ENCODE measurements at regions not wholly inside any gene's neighbourhood (a gene's known extent, or its start where the extent isn't known, plus 50 kb on each side); places are given as distances from the start of the nearest gene placed in this dataset.
"Not testable (repeated sequence)": the region's sequence is repeated elsewhere in the genome, so short reads cannot be mapped to it uniquely, and the experiment has no call there.

DNA sequence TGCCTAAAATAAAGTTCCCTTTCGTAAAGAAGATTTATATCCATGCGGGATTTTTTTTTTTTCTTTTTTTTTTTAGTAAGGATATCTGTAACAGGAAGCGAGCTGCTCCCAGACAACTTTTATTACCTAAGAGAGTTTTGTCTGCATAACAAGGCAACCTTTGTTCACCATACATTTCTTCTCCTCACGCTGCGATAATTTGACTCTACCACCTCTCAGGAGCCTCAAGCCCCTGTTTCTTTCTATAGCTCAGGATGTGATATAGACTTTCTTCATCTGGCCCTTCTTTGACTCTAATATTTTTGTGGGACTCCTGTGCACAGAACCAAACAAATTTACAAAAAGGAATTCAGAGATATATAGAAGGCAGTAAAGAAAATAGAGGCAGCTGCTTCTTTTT is 1053.7 kb upstream of the SPRY2 start:
- no peak for DNase-seq (ENCODE audit: low read depth, low spot score)

DNA sequence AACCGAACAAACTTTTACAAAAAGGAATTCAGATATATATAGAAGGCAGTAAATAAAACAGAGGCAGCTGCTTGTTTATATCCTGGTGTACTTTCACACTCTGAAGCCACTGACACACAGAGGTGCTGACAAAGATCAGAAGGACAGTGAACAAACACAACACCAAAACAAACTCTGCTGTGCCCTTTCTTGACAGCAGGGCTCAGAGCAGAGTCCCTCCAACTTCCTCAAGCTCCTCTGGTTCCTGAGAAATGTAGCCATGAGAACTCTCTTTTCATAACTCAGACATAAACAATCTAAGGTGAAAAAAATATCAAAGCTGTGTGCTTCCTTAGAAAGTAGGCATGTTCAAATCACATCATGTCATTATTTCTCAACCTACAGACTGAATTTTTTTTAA is 1052.8 kb upstream of the SPRY2 start:
- no peak for DNase-seq (ENCODE audit: low read depth, low spot score)

DNA sequence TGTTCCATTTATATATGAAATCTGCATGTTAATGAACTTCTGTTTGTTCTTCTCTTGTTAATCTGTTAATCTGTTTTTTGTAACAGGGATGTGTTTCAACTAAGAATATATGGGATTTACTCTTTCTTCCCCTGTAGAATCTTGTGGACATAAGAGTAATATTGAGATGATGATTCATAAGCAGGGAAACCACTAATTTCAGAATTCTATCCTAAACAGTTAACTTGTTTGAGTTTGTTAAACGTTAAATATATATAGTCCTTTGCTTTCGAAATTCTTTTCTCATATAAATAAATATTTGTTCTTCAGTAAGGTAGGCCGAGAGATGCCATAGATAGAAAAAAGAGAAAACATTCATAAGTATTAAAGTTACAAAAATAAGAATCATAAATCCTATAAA is 1052.2 kb upstream of the SPRY2 start:
- no peak for DNase-seq (ENCODE audit: low read depth, low spot score)

DNA sequence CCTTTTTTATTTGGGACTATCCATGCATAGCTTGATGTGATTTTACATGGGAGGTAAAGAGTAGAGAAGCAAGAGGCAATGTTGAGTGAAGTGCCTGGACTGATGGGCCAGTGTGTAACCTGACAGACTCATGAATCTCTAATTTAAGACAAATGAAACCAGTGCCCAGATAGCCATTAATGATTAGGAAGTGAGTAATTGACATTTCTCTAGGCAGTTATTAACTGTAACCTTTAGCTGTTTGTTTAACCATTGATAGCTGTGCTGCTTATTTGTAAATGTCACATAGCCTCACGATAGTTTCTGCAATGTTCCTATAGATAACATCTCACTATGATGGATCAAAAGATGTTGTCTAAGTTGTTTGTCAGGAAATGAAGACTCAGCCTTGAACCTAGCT is 1047.5 kb upstream of the SPRY2 start:
- no peak for DNase-seq (ENCODE audit: low read depth, low spot score)

DNA sequence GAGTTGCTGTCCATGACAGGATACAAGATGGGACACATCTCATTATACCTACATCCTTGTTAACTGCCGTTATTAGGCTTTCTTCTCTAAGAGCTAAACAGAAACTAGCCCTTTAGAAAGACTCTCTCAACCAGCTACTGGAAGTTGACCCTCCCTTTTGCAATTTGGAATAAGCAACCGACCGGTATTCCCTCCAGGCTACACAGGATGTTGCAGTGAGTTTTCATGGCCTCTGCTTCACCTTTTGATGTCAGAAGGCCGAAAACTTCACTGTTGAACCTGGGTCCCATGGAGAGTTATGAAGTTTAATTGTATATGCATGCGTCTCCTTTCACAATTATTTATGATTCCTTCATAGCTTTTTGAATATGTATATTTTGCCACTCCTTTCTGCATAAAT is 1042.5 kb upstream of the SPRY2 start:
- no peak for DNase-seq (ENCODE audit: low read depth, low spot score)

DNA sequence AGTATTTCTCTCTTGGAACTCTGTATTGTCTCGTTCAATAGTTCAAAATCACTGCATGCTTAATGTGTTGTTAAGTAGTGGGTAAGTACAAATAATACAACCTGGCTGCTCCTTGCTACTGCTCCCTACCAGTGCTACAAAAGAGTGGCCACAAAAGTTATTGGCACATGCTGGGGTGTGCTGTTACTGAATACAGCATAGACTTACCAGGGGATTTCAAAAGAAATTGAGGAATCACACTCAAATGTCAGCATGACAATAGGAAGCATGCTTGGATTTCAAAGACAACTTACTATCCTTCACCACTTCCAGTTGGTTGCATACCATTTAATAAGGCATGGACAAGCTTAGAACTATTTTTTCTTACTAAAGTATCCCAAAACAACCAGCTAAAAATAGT is 1041.3 kb upstream of the SPRY2 start:
- DNase-seq (ENCODE audit: low read depth, low spot score): no peak

DNA sequence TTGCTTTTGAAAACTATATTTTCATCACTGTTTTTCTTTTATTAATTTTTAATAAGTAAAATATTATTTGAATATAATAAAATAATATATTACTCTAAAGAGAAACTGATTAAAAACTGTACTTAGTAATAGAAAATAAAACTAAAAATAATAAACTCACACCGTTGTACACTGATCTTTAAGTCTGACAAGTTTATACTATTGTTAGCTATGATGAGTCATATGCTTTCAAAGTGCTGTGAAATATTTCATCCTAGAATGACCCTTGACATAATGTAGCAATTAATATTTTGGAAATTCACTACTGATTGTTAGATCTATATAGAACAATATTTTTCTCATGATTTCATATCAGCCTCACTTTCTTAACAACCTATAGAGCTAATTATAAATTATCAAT is 1040.6 kb upstream of the SPRY2 start:
- no peak for DNase-seq (ENCODE audit: low read depth, low spot score)

DNA sequence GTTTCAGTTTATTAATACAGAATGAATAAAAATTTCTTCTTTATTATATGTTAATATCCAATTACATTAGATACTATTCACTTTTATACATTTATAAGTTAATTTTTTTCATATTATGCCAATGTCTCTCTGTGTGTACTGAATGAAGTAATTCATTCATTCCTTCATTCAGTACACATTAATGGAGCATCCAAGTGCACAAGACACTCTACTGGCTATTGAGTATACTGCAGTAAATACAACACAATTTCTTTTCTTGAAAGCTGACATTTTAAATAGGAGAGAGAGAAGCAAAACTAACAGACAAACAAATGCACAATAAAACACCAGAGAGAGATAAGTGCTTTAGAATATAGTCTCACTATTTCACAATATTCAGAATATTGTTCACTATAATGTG is 1038.3 kb upstream of the SPRY2 start:
- DNase-seq (ENCODE audit: low read depth, low spot score): no peak

DNA sequence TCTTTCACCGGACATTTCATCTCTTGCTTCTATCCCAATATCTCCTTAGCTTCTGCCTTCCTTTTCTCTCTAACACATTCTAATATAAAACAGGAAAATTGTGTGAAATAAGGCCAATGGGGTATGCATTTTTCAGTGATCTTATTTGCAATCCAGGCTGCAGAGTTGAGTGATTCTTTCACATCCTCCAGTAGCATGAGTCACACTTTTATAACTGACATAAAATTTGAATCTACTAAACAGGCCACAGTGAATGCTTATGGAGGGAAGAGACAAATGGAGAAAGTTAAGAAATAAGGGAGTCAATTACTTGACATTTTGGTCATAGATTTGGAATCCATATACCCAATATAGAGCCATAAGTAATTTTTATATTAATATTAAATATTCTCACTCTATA is 1037.0 kb upstream of the SPRY2 start:
- no peak for DNase-seq (ENCODE audit: low read depth, low spot score)

DNA sequence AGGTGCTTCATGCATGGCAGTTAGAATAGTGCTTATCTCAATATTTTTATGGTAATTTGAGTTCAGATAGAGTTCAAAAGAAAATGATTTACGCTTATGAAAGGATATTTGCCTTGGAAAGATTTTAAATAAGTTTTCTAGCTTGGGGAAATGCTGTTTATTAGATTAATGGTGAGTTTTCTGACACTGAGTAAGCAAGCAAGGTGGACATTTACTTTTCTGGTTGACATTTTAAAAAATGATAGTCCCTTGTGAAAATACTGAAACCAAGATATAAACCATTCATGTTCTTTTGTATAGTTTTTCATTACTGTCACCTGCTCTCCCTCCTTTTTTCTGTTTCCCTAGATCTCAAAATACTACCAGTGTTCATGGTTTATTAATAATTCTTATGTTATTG is 1034.8 kb upstream of the SPRY2 start:
- no peak for DNase-seq (ENCODE audit: low read depth, low spot score)

DNA sequence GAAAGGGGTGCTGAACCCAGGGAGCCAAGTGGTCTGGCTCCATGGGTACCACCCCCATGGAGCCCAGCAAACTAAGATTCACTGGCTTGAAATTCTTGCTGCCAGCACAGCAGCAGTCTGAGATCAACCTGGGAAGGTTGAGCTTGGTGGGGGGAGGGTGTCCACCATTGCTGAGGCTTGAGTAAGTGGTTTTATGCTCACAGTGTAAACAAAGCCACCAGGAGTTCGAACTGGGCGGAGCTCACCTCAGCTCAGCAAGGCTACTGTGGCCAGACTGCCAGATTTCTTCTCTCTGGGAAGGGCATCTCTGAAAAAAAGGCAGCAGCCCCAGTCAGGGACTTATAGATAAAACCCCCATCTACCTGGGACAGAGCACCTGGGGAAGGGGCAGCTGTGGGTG is 1021.8 kb upstream of the SPRY2 start:
- not testable (repeated sequence) for DNase-seq (ENCODE audit: low read depth, low spot score)

DNA sequence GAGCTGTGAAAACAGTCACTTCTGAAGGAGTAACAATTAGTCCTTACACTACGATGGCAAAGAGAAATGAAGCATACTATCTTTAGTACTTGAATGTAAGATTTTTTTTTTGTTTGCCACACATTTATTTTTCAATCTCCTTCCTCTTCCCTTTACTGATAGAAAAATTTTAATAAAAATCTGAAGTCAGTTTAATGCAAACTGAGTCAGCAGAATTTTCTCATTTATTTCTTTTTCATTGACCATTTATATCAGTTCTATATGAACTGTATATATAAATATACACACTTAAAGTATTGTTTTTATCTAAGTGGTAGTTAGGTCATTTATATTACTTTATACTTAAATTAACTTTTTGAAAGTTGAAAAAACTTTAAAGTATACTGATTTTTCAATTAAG is 1009.1 kb upstream of the SPRY2 start:
- no peak for DNase-seq (ENCODE audit: low read depth, low spot score)

DNA sequence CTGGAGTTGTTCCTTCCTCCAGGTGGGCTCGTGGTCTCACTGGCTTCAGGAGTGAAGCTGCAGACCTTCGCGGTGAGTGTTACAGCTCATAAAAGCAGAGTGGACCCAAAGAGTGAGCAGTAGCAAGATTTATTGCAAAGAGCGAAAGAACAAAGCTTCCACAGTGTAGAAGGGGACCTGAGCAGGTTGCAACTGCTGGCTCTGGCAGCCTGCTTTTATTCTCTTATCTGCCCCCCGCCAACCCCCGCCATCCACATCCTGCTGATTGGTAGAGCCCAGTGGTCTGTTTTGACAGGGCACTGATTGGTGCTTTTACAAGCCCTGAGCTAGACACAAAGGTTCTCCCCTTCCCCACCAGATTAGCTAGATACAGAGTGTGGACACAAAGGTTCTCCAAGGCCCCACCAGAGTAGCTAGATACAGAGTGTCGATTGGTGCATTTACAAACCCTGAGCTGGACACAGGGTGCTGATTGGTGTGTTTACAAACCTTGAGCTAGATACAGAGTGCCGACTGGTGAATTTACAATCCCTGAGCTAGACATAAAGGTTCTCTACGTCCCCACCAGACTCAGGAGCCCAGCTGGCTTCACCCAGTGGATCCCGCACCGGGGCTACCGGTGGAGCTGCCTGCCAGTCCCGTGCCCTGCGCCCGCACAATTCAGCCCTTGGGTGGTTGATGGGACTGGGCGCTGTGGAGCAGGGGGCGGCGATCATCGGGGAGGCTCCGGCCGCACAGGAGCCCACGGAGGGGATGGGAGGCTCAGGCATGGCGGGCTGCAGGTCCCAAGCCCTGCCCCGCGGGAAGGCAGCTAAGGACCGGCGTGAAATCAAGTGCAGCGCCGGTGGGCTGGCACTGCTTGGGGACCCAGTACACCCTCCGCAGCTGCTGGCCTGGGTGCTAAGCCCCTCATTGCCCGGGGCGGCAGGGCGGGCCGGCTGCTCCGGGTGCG is 999.5 kb upstream of the SPRY2 start:
- not testable (repeated sequence) for DNase-seq (ENCODE audit: low read depth, low spot score)

DNA sequence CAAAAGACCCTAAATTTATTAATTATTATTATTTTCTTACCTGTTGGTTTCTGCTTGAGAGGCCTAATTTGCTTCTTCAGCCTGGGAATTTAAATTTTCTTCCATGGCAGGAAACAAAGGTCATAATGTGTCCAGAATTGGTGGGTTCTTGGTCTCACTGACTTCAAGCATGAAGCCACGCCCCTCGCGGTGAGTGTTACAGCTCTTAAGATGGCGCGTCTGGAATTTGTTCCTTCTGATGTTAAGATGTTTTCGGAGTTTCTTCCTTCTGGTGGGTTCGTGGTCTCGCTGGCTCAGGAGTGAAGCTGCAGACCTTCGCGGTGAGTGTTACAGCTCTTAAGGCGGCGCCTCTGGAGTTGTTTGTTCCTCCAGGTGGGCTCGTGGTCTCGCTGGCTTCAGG is 998.7 kb upstream of the SPRY2 start:
- not testable (repeated sequence) for DNase-seq (ENCODE audit: low read depth, low spot score)

DNA sequence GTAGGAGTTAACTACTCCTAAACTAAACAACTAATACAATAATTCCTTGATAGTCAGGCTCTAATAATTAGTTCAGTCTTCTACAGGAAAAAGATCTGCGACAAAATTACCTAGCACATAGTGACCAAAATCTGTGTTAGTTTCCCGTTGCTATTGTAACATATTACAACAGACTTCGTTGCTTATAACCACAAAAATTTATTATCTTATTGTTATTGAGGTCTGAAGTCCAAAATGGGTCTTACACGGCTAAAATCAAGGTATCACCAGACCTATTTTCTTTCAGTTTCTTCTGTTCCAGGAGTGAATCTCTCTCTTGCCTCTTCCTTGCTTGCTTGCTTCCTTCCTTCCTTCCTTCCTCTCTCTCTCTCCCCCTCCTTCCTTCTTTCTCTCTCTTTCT is 993.6 kb upstream of the SPRY2 start:
- DNase-seq (ENCODE audit: low read depth, low spot score): no peak

DNA sequence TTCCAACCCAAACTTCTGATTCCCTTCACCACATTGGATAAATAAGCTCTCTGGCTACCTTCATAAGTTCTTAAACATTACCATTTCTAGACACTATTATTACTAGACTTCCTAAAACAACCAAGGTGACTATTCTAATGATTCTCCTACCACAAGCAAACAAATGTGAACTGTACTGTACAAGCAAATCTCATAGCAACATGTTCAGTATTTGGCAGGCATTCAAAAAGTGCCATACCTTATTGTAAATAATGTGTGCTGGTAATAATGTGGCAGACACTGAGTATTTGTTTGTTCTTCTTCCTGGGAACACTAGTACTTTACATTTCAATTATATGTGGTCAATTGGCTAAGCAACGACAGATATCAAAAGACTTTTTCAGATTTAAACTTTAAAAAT is 986.0 kb upstream of the SPRY2 start:
- DNase-seq (ENCODE audit: low read depth, low spot score): no peak

DNA sequence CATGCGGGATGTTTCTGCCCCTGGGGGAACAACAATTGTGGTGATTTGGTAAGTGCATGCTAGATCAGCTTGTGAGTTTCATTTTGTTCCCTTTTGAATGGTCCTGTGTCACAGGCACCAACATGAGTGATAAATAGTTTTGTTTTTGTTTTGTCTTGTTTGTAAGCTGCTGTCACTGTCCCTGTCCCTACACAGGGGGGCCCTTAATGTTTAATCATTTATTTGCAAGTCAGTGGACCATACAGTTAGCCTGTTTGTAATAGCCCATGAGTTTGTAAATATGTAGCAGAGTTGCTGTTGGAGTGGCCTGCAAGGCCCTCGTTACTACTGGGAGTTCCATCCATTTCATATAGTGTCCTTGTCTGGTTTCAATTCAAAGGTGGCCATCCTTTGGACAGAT is 979.6 kb upstream of the SPRY2 start:
- no peak for DNase-seq (ENCODE audit: low read depth, low spot score)

DNA sequence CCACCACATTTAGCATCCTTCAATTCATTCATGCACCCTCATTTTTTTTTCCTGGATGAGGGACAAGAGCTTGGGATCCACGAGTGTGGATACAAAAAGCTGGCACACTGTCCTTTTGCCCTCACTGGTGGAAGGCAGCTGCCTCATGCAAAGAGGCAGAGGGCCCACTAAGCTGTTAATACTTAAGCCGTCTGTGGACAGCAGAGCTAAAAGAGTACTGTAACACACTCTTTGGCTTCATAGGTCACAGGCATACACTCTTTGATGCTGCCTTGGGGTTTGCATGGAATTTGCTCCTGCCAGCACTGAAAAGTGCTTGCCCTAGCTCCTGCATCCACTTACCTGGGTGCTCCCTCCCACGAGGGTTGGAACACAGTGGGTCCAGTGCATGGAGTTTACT is 978.4 kb upstream of the SPRY2 start:
- DNase-seq (ENCODE audit: low read depth, low spot score): no peak

DNA sequence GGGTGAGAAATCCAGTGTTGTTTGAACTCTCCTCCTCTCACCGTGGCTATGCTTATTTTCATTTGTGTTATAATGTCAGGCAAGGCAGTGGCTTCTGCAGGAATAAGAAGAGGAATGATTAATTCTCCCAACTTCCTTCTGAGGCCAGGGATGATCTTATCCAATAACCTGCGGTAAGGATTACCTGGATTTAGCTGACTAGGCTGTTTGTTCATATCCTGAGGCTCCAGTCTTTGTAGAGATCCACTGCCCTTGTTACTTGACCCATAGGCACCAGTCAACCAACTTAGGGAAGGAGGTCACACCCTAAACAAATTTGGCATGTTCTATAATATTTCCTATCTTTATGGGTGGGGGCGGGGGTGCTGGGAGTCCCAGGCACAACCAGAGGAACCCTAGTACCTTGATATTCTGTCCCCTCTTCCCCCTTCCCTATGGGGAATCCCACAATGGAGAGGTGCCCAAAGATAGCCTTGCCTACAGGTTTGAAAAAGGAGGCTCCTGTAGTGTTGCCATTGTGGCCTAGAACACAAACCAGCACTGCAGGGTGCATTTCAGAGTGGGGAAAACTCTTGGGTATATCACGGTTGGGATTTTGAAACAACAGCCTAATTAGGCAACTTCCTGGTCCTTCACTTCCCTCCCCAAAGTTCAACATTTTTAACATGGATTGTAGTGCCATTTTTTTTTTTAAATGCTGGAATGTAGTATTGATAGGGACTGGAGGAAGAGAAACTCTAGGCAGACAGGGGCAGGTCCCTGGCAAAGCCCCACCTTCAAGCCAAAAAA is 977.5 kb upstream of the SPRY2 start:
- no peak for DNase-seq (ENCODE audit: low read depth, low spot score)

DNA sequence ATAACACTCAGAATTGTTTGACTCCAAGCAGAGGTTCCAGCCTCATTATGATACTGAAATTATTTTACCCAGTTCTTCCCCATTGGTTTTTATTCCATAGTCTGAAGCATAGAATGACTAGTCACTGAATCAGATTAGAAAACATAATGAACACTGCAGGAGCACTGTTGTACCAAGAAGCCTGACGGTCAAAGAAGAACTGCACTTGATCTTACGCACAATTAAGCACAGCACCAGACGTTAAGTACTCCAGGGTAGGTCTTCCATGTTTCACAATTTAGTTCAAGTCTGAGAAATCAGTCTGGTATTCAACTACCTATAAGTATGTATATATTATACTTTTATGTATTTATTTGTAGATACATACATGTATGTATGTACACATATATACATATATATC is 973.5 kb upstream of the SPRY2 start:
- no peak for DNase-seq (ENCODE audit: low read depth, low spot score)

DNA sequence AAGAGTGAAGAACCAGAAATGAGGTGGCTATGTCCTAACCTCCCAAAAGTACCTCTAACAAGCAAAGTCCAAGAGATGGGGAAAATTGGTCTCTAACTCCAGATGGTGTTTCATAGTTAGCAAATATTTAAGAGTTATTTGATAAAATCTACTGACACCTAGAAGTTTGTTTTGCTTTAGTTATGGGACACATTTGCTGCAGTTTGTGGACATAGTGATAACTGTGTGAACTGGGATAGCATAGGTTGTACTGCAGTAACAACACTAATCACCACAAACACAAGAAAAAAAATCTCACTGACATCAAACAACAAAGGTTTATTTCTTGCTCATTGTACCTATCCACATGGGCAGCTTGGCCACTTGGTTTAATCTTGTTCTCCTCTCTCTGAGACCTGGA is 965.0 kb upstream of the SPRY2 start:
- DNase-seq (ENCODE audit: low read depth, low spot score): no peak

DNA sequence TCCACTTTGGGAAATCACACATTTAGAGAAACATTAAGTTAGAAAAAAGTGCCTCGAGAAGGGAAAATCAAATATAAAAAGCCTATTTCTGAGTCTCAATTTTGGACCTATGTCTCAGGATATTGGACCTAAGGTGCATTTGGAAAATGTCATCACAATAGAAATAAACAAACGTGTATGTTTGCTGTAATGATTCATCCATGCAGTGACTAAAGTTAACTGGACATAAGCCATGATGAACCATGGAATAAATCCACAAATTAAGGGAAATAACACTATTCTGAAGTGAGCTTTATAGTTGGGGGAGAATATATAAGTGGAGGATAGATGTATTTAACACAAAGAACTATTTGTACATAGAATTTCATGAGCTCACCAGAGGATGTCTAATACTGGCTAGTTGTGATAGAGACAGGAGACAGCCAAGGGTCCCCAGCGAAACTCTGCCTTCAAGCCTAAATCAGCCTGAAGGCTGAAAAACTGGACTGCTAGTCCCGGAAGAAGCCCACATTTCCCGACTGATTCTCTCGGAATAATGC is 963.3 kb upstream of the SPRY2 start:
- no peak for DNase-seq (ENCODE audit: low read depth, low spot score)

DNA sequence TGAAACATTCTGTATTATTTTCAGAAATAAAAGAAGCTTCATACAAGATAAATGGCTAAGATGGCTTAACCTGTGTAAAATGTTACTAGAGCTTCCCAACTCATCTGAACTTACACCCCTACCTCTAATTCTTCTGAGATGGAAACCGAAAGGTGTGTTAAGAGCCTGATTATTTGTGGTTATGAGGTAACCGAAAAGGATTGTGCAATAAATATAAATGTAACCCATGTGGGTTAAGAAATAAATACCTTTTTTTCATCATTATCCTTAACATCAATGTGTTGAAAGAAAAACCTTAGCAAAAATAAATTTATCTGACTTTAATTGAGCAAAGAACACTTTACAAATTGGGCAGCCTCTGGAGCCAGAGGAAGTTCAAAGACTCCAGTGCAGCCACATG is 961.8 kb upstream of the SPRY2 start:
- DNase-seq (ENCODE audit: low read depth, low spot score): no peak
